ACHN (cell line): ENCODE measurements at regions not wholly inside any gene's neighbourhood (a gene's known extent, or its start where the extent isn't known, plus 50 kb on each side); places are given as distances from the start of the nearest gene placed in this dataset.

Experiments used
- DNase-seq: peaks from one replicate; pipeline ENCODE4 v3.0.0-alpha.2; 2015
- in situ Hi-C: cut with HindIII; loops from 2 replicates; pipeline ENCODE4 v1.10.0; 2017; ENCODE audit warnings: low sequenced_read_pairs, low pct_ligation_motif_present, low pct_unique_long_range_greater_than_20kb

DNA sequence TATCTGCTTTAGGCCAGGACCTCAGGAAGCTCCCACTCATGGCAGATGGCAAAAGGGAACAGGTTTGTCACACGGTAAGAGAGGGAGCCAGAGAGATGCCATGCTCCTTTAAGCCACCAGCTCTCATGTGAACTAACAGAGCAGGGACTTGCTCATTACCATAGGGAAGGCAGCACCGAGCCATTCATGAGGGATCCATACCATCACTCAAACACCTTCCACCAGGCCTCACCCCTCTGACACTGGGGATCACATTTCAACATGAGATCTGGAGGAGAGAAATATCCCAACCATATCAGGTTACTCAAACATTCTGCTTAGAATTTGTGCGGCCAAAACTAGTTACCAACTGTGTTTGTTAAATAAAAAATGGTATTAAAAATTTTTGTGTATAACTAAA lies 427.0 kb downstream of the UQCRFS1 start:
- no peak for DNase-seq
- in situ Hi-C loops, result no loop called here

DNA sequence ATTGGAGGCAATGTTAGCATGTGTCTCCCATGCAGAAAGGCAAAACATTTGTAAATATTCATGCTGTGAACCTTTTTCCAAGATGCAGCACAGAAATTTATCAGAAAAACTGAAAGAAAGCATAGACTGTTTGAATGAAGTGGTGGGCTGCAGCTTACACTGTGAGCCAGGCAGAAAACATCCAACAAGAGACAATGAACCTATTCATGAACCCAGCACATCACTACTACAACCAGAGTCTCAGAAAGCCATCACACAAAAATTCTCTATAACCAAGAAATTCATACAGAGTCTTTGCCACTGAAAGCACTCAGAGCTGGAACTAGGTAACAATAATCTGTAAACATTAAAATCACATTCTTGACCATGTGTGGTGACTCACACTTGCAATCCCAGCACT lies 448.9 kb downstream of the UQCRFS1 start:
- in situ Hi-C loops, result no loop called here
- no peak for DNase-seq

DNA sequence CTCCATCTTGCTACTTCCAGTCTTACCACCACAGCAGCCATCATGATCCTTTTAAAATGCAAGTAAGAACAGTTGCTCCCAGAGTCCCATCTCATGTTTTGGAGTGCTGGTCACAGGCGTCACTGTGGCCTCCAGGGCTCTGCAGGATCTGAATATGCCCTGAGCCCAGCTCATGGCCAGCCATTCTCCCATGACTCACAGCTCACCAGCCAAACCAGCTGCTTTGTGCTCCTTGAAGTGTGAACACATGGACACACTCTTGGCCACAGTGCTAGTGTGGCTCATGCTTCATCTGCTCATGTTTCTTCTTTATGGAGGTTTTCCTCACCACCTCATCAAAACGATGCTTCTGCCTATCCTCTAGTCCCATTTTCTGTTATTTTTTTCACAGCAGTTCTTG lies 466.5 kb downstream of the UQCRFS1 start:
- peak; percentile 4 for DNase-seq
- in situ Hi-C loops, result no loop called here

DNA sequence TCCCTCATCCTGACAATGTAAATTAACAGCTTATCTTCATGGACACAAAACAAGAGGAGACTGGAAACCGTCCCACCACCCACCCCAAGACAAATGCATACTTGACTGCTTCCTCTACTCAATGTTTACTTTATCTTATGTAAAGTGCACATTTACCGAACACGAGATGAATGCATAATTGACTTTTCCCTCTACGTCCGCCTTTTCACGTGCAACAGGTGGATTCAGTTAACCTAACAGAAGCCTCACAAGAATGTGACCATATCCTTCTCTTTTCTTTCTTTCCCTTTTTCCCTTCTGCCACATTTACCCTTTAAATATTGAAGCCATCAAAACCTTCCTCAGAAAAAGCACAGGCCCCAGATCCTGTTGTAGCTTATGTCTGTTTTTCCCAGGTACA lies 468.0 kb downstream of the UQCRFS1 start:
- in situ Hi-C loops, result no loop called here

DNA sequence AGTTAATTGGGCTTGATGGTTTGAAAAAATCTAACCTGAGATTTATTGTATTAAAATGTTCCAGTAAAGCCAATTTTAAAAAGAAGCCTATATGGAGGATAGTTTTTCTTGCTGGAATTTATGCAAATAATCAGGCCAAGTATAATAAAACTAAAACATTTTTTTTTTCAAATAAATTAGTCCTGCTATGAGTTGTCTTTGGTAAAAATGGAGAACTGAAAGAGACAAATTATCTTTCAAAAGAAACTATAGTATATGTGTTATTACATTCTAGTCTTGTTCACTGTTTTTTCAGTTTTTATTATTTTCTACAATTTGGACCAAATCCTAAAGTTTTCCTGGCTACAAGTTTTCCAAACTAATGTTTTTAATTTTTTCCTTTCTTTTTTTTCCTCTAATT lies 468.9 kb downstream of the UQCRFS1 start:
- DNase-seq, result no peak
- in situ Hi-C loops, result no loop called here

More for the DNA sequence above, 468.0 kb downstream of the UQCRFS1 start:
- no peak for DNase-seq

DNA sequence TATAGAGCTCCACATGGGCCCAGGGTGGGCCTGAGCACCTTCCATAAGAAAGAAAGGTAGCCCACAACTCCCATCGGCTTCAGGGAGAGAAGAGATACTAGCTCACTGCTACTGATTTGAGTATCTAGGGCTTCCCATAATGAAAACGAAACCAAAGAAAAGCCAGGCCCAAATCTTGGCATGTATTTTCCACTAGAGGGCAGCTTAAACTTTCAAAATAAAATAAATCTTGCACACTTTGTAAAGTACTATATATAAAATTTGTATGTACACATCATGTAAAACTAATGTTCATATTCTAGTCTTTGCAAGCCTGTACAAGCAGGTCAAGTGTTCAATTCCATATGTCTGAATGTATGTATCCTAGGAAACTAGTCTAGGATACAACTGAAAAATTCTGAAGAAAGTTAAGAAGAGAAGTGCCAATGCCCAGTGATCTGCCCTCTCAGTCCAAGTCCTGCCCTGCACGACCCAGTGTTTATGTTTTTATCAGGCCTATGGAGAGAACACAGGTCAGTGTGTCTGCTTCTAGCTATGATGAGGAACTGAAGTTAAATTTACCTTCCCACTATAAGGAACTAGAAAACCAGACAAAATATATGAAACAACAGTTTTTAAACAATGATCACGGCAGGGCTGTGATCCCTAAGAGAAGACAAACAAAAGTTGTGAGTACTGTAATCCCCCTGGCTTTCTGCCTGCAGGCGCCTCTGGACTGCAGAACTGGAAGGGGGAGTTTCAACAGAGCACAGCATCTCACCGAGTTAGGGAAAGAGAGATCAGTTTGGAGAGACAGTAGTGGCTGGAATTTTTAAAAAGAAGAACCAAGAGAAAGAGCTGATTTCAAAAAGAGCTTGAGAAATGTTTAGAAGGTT lies 475.7 kb downstream of the UQCRFS1 start:
- DNase-seq, result peak; percentile 59

DNA sequence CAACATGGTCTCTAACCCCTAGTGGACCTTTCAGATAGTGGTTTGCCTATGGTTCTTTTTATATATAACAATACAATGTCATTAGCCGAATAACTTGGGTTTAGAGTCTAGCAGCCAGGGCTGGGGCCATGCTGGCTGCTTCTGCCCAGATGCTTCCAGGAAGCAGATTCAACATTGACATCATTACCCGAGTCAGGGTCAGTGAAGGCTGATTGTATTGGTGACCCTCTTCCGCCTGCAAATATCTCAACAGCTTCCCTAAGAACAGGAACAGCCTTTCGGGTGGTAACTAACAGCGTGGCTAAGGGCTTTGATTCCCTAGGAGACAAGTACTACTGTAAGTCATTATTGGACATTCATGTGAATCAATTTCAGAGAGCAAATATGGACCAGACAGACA lies 476.4 kb downstream of the UQCRFS1 start:
- DNase-seq, result no peak
- in situ Hi-C loops, result no loop called here

More for the DNA sequence above, 475.7 kb downstream of the UQCRFS1 start:
- in situ Hi-C loops, result no loop called here

DNA sequence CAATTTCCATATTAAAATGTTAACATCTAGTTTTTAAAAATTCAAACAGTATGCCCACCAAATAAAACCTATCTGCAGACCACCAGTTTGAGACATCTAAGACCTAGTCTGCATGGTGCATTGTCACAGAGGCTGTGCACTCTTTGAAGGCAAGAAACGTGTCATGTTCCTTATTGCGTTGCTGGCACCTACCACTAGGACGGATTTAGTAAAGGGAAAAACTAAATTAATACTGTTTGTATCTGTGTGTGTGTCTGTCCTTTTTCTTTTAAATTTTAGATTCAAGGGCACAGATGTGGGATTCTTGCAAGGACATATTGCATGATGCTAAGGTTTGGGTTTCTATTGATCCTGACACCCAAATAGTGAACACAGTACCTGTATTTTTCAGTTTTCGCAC lies 481.4 kb downstream of the UQCRFS1 start:
- in situ Hi-C loops, result no loop called here

DNA sequence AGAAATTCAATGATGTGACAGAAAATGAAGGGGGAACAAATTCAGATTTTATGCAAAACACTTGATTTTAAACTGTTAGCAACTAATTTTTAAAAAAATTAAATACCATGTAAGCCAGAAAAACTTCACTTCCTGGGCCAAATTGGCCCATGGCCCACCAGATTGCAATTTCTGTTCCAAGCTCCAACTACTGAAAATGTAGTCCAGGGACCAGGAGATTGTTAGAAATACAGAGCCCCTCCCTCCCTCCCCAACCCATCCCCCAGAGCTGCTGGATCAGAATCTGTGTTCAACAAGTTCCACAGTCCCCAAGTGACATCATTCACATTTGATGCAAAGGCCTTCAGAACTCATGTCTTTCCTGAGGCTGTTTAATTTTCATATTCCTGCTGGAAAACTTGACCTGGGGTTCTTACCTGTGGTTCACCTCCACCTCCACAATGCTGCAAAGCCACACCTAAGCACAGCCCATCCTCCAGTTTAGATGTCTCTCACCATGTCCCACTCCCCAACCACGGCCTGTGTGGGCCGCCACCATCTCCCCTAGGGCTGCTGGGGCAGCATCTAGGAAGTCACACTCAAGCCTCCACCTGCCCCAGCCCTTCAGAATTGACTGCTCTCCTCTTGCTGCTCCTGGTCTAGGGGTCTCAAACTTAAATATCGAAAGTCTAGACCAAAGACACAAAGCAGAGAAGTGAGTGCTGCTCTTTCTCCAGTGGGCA lies 482.0 kb downstream of the UQCRFS1 start:
- in situ Hi-C loops, result no loop called here
- DNase-seq, result no peak

More for the DNA sequence above, 481.4 kb downstream of the UQCRFS1 start:
- no peak for DNase-seq

DNA sequence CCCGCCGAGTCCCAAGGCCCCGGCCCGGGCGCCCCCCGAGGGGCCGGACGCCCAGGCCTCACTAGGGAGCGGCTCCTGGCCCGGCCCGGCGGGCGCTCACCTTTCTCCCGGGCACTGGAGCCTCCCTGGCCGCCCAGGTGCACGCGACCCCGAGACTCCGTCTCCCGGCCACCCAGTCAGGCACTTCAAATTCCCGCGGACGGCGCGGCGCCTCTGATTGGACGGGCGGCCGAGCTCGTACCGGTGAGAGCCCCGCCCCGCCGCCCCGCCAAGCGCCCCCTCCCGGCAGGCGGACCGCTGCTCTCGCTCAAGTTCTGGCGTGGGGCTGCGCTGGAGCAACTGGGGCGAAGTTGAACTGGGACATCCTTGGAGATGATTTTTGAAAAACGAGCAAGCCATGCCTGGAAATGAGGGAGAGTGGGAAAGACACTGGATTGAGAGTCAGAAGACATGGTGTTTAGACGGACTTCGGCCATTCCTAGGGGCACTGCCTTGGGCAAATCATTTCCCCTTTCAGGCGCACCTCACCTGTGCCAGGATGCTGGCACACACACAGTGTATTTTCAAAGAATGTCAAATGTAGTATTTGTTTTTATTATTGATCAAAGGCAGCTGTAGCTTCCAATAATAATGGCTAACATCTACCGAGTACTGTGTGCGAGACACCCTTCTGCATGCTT lies 485.3 kb downstream of the UQCRFS1 start:
- in situ Hi-C loops, result no loop called here
- DNase-seq, result no peak

DNA sequence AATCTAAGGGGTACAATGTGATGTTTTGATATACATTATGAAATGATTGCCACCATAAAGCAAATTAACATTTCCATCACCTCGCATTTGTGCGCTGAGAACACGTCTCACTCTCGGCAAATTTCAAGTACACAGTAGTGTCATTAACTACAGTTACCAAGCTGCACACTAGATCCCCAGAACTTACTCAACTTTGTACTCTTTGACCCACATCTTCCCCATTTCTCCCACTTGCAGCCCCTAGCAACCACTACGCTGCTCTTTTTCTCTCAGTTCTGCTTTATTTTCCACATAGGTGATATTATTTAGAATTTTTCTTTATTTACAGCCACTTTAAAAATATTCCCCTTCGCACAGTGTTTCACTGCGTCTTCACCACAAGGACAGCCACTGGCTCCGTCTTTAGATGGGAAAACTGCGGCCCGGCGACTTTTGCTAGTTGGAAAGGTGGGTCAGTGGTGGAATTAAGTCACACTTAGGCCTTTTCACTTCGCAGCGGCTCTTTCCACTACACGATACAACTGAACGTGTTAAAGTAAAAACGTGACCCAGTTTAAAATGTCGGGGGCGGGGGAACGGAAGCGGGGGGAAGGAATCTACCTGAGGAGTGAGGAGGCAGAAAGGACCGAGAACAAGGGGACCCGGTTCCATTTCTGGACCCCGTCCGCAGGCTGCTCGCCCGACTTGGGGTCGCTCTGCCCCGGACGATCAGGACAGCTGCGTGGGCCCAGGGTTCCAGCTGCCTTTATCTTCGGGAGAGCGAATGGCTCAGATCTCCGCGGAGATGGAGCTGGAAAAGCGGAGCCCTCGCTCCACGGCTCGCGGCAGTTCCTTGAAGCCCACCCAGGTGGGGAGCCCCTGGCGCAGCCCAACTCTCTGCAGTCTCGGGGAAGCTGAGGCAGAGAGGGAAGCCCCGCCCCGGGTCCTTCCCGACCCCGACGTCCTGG lies 486.1 kb downstream of the UQCRFS1 start:
- no peak for DNase-seq
- in situ Hi-C loops, result no loop called here

DNA sequence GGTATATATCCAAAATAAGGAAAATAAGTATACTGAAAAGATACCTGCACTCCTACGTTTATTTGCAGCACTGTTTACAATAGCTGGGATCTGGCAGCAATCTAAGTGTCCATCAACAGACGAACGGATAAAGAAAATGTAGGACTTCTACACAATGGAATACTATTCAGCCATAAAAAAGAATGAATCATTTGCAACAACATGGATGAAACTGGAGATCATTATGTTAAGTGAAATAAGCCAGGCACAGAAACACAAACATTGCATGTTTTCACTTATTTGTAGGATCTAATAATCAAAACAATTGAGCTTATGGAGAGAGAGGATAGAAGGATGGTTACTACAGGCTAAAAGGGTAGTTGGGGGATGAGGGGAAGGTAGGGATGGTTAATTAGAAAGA lies 494.0 kb downstream of the UQCRFS1 start:
- in situ Hi-C loops, result no loop called here
- no peak for DNase-seq

DNA sequence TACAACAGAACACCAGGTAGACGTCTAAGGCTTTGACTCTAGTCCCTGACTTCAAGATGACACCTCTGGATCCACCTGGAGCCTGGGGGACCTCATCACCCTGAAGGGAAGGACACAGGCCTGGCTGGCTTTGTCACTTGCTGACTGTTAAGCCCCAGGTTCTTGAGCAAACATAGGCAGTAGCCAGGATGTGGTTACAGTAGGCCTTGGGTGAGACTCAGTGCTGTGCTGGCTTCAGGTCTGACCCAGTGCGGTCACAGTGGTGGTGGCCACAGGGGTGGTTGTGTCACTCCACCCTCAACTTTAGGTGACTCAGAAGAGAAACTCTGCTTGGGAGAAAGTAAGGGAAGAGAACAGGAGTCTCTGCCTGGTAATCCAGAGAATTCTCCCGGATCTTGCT lies 497.8 kb downstream of the UQCRFS1 start:
- in situ Hi-C loops, result no loop called here
- DNase-seq, result no peak

DNA sequence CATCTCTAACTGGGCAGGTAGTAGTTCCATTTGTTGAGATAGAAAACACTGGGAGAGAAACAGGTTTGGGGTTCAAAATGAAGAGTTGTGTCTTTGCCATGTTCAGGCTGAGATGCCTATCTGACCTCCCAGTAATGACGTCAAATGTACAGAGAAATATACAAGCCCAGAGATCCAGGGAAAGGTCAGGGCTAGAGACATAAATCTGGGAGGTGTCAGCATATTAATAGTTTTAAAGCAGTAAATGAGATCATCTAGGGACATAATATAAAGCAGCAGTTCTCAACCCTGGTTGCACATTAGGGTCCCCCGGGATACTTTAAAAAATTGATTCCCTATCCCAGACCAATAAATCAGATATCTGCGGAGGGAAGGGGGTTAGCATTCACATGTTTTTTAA lies 501.5 kb downstream of the UQCRFS1 start:
- in situ Hi-C loops, result no loop called here
- DNase-seq, result no peak

DNA sequence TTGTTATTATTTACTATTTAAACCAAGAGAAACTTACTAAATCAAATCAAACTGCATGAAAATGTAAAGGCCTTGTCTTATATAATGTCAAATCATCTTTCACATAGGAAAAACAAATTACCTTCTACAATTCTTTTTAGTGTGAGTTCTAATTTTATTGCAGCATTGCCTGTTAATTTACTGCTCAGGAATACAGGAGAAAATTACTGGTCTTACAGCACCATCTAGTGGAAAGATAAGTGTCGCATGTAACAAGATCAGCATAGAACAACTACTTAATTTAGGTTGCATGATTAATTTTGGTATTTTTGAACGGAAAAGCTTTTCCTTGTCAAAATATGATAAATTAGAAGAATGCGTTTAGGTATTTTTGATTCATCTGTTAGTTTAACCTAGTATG lies 502.7 kb downstream of the UQCRFS1 start:
- DNase-seq, result peak; percentile 68
- in situ Hi-C loops, result no loop called here

DNA sequence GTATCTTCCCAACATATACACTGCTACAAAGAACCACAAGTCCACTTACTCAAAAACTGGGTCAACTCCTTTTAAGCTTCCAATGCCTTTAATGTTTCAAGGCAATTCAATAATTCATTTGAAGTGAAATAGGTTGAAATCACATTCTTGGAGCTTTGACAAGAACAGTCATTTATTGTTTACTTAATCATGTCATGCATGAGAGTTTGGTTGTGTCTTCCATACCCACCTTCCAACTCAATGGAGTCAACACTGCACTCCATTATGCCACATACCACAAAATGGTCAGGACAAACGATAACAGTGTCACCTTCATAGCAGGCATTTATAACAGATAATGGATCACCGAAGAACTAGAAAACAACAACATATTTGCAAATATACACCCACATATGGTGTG lies 506.3 kb downstream of the UQCRFS1 start:
- no peak for DNase-seq
- in situ Hi-C loops, result no loop called here

DNA sequence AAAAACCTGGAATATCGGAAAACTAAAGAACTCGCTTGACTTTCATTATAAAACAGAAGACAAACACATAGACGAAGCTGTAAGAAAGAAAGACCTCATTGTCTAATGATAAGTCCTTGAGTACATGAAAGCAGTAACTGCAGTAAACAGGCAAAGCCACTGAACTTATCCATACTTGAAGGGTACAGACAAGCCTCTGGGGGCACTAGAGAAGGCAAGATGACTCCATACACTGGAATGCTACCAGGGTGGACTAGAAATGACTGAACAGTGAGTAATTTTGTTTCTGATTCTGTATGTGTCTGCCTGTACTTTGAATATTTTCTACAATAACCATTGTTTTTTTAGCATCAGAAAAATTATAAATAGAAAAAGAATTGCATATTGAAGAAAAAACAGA lies 507.9 kb downstream of the UQCRFS1 start:
- DNase-seq, result peak; percentile 88
- in situ Hi-C loops, result no loop called here

DNA sequence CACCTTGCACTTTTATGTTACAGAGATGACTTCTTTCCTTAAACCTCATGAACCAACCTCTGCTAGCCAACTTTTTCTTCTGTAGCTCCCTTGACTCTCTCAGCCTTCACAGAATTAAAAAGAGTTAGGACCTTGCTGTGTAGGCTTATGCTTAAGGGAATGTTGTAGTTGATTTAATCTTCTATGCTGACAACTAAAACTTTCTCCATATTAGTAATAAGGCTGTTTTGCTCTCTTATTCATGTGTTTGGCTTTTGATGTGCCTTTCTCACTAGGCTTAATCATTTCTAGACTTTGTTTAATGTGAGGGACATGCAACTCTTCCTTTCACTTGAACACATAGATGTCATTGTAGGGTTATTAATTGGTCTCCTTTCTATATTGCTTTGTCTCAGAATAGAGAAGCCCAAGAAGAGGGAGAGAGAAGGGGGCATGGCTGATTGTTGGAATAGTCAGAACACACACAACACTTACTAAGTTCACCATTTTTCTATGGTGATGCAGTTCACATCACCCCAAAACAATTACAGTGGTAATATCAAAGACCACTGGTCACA lies 509.5 kb downstream of the UQCRFS1 start:
- in situ Hi-C loops, result no loop called here
- no peak for DNase-seq
